Small intestine (tissue), 7 donors: ENCODE measurements at regions not wholly inside any gene's neighbourhood (a gene's known extent, or its start where the extent isn't known, plus 50 kb on each side); places are given as distances from the start of the nearest gene placed in this dataset.

ENCODE experiments used
- DNase-seq, 2 donors: peaks; one replicate each; pipeline versions ENCODE4 v3.0.0 to v3.0.0-alpha.2; 2013
- FAIRE-seq: peaks from 2 replicates; lab custom pipeline; 2012; peaks lifted over from hg19 to GRCh38; lab: Jason Lieb, UNC
- H3K27ac ChIP-seq, 3 donors: one replicate each; pipeline ENCODE4 v1.5.1; 2013; ENCODE audit warnings: low read length in 2 of 3, mild to moderate bottlenecking in 2 of 3, control low read depth in 1 of 3, inconsistent platforms in 1 of 3, low read depth in 1 of 3, moderate library complexity in 1 of 3
- H3K27me3 ChIP-seq, 3 donors: one replicate each; pipeline ENCODE4 v1.6.1; 2013; ENCODE audit warnings: low read length in 3 of 3, inconsistent platforms in 1 of 3; ENCODE audit not compliant: control insufficient read depth in 3 of 3, insufficient read depth in 3 of 3
- H3K36me3 ChIP-seq, 3 donors: one replicate each; pipeline ENCODE4 v1.6.1; 2013; ENCODE audit warnings: low read length in 3 of 3, inconsistent platforms in 1 of 3, low read depth in 1 of 3, mild to moderate bottlenecking in 1 of 3, moderate library complexity in 1 of 3; ENCODE audit not compliant: control insufficient read depth in 3 of 3, insufficient read depth in 2 of 3
- H3K4me1 ChIP-seq, 3 donors: one replicate each; pipeline ENCODE4 v1.6.1; 2013; ENCODE audit warnings: low read length in 2 of 3, inconsistent platforms in 1 of 3, low read depth in 1 of 3, mild to moderate bottlenecking in 1 of 3, moderate library complexity in 1 of 3; ENCODE audit not compliant: control insufficient read depth in 3 of 3, insufficient read depth in 2 of 3
- H3K4me3 ChIP-seq, 3 donors: one replicate each; pipeline ENCODE4 v1.5.1; 2013; ENCODE audit warnings: low read length in 3 of 3, control low read depth in 1 of 3, inconsistent platforms in 1 of 3, low read depth in 1 of 3, mild to moderate bottlenecking in 1 of 3, moderate library complexity in 1 of 3
- H3K9me3 ChIP-seq, 2 donors: one replicate each; pipeline ENCODE4 v1.6.1; 2013; ENCODE audit warnings: low read depth in 1 of 2, low read length in 1 of 2; ENCODE audit not compliant: control insufficient read depth in 2 of 2, insufficient read depth in 1 of 2
- WGBS, 3 donors: extraction: QIAGEN DNeasy Blood & Tissue Kit; methylation state at CpG; one replicate each; pipeline ENCODE4 v1.1.7; 2013; 5-methylcytosine and 5-hydroxymethylcytosine counted together
- donor health status: healthy with polysubstance abuse.
- donor health status: control.
- donor health status: control.
- donor health status: Bipolar disorder and iron deficiency.
- donor health status: healthy.

DNA sequence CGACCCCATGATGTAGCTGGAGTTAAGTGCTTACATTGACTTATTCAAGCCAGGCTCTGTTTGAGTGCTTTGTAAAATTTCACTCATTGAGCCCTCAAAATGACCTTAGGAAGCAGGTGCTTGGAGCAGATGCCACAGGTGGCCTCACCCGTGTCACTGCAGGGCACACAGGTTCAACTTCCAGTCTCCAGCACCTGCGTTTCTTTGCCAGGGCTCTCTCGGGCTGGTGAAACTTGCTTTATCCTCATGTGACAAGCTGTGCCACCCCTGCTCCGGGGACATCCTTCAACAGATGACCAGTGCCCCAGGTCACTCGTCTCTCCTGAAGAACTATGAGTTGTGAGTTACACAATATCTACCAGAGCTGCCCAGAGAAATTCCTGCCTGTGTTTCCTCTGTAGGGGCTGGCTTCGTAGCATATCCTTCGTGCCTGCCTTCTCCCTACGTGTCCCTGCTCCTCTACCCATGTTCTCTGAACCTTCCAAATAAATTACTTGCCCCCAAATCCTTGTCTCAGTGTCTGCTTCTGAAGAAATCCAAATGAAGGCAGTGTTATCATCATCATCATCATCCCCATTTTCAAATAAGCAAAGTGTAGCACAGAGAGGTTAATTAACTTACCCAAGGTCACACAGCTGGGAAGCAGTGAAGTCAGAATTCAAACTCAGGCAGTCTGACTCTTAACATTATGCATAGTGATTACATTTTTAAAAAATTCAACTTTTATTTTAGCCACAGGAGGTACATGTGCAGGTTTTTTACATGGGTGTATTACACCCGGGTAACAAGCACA is 352.5 kb downstream of the NPIPA8 start:
- Histone ChIP-seq H3K4me1 (no peaks in the 10 kb centered on the region), H3K9me3 (no peaks in the 10 kb centered on the region)
- FAIRE-seq, result no peak

DNA sequence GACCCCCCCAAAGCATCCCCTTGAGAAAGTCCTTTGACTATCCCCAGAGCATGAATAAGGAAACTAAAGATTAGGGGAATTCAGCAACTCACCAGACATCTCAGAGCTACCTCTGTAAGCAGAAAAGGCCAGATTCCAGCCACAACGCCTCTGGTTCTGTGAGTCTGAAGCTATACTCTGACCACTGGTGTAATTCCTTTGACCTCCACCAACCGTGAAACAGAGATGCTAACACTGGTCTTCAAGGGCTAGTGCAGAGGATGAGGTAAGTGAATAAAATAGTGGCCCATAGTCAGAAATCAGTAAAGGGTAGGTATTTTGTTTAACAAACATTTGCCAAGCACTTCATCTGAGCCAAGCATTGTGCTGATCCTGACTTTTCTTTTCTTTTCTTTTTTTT is 353.4 kb downstream of the NPIPA8 start:
- peaks cover 0 to 2% (median 0%) of the 10 kb centered on the region in 3 donors for H3K27me3 ChIP-seq
- H3K4me1 ChIP-seq, result no peaks in the 10 kb centered on the region
- H3K36me3 ChIP-seq, result no peaks in the 10 kb centered on the region
- no peaks in the 10 kb centered on the region for H3K9me3 ChIP-seq
- 56 to 67% (median 64%) methylated on average over 2 of the region's 2 CpGs for WGBS, 3 donors
- no peak overlapping the region for H3K27ac ChIP-seq
- DNase-seq (no peak), FAIRE-seq (no peak)
- H3K4me3 ChIP-seq, result no peak overlapping the region

More for the DNA sequence above, 352.5 kb downstream of the NPIPA8 start:
- WGBS, 3 donors, result 63 to 76% (median 68%) methylated on average over 10 of the region's 10 CpGs
- Histone ChIP-seq H3K36me3 (no peaks in the 10 kb centered on the region), H3K27ac (no peak overlapping the region), H3K4me3 (no peak overlapping the region), H3K27me3 (peaks cover 0 to 2% (median 0%) of the 10 kb centered on the region in 3 donors)
- no peak for DNase-seq

DNA sequence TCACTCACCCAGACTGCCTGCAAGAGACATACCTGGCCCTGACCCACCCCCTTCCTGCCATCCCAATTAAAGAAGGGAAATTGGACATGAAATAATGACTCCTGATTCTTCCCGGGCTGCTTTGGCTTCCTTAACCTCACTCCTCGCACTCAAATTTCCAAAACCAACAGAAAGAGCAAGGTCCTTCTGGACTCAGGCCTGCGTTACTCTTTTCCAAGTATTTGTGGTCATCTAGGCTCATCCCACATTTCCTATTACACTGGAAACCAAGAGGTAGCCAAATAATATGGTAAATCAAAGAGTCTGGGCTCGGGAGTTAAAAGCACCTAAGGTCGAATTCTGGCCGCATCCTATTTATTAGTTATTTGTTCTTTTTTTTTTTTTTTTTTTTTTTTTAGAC is 359.3 kb downstream of the NPIPA8 start:
- Histone ChIP-seq H3K36me3 (no peaks in the 10 kb centered on the region), H3K4me3 (no peak overlapping the region), H3K4me1 (no peaks in the 10 kb centered on the region), H3K9me3 (no peaks in the 10 kb centered on the region), H3K27ac (no peak overlapping the region), H3K27me3 (no peaks in the 10 kb centered on the region)
- FAIRE-seq, result no peak
- 85 to 90% (median 89%) methylated on average over 6 of the region's 6 CpGs for WGBS, 3 donors
- no peak for DNase-seq

DNA sequence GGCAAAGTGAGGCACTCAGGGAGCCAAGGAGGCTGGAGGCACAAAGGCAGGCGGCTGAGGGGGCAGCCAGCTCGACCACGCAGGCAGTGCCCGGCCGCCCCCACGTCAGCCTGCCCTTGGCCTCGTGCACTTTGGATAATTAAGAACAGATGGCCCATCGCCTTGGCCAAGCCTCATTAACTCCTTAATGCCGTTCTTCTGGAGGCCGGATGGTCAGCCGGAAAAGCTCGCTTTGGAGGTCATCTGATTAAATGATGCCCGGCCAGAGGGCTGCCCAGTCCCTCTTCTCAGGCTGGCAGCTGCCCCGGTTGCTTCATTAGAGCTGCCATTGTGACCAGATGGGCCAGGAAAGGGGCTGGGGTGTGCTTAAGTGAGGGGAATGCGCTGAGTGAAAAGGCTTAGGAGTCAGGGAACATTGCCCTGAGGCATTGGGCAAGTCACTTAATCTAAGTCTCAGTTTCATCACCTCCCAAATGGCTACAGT is 364.0 kb downstream of the NPIPA8 start:
- no peak overlapping the region for H3K27ac ChIP-seq
- FAIRE-seq (no peak), DNase-seq (no peak)
- H3K36me3 ChIP-seq, result no peaks in the 10 kb centered on the region
- no peaks in the 10 kb centered on the region for H3K4me1 ChIP-seq
- 63 to 69% (median 68%) methylated on average over 15 of the region's 15 CpGs for WGBS, 3 donors
- H3K4me3 ChIP-seq, result no peak overlapping the region
- no peaks in the 10 kb centered on the region for H3K27me3 ChIP-seq
- no peaks in the 10 kb centered on the region for H3K9me3 ChIP-seq

DNA sequence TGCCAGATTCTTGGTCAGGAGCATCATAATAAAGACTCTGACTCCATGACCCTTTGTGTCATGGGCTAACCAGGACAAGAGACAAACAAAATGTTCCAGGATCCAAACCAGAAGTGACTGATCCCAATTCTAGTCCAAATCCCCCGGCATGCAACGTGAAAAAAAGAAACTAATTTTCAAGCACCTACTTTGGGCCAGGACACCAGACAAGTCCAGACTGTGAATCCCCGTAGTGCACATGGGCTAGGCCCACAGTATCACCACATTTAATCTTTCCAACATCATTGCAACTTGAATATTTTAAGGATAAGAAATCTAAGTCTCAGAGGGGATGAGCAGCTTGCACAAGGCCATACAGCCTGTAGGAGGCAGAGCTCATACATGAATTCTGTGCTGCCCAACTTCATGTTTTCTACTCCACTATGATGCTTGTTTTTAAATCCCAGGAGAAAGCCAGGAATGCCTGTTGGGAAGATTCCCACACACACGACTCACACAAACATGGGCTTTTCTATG is 365.7 kb downstream of the NPIPA8 start:
- 61 to 75% (median 70%) methylated on average over 4 of the region's 4 CpGs for WGBS, 3 donors
- Histone ChIP-seq H3K9me3 (no peaks in the 10 kb centered on the region), H3K4me3 (no peak overlapping the region), H3K4me1 (no peaks in the 10 kb centered on the region), H3K27me3 (no peaks in the 10 kb centered on the region), H3K36me3 (no peaks in the 10 kb centered on the region), H3K27ac (no peak overlapping the region)
- no peak for FAIRE-seq
- no peak for DNase-seq

DNA sequence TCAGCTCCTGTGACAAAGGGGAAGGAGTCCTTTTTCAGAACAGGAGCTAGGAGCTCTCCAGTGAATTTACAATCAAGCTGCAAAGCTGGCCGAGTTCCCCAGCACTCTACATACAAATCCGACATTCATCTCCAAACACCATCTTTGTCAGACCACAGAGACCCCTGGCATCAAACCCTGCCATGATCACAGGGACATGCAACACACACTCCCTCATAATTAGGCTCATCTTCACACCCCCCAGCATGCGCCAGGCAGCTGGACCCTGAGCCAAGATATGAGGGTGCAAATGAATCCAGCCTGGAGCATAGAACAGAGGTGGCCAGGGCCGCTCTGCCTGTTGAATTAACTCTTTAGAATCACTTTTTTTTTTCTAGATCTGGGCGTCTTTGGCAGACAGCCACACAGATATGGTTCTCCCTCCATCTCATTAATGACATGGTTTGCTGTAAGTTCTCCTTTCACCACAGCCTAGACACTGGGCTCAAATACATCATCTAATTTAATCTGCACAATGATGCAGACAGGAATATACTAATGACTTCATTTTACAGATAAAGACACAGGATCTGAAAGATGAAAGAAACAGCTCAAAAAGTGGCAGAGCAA is 366.3 kb downstream of the NPIPA8 start:
- DNase-seq, result no peak
- no peak for FAIRE-seq
- H3K4me3 ChIP-seq, result no peak overlapping the region
- H3K27me3 ChIP-seq, result no peaks in the 10 kb centered on the region
- no peaks in the 10 kb centered on the region for H3K36me3 ChIP-seq
- H3K9me3 ChIP-seq, result no peaks in the 10 kb centered on the region
- WGBS, 3 donors, result 49 to 68% (median 64%) methylated on average over 5 of the region's 5 CpGs
- H3K4me1 ChIP-seq, result no peaks in the 10 kb centered on the region
- no peak overlapping the region for H3K27ac ChIP-seq

DNA sequence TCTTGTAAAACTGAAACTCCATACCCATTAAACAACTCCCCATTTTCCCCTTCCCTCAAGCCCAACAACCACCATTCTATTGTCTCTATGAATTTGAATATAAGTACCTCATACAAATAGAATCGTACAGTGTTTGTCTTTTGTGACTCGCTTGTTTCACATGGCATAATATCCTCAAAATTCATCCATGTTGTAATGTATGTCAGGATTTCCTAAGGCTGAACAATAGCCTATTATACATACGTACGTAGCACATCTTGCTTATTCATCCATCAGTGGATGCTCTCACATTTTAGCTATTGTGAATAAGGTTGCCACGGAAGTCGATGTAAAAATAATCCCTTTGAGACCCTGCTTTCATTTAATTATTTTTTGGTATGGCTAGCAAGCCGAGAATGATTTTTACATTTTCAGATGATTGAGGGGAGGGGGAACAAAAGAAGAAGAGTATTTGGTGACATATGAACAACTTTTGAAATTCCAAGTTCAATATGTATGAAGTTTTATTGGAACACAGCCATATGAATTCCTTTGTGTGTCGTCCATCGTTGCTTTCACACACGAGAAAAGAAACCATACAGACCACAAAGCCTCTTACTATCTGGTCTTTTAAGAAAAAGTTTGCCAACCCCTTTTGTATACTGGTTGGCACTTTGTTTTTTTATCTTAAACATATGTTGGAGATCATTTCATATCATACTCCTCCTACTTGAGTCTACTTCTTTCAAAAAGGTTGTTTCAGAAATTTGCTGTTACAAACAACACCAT is 371.2 kb downstream of the NPIPA8 start:
- H3K4me3 ChIP-seq, result no peak overlapping the region
- no peak overlapping the region for H3K27ac ChIP-seq
- FAIRE-seq, result no peak
- DNase-seq, result no peak
- H3K9me3 ChIP-seq, result no peaks in the 10 kb centered on the region
- peaks cover 0 to 2% (median 0%) of the 10 kb centered on the region in 3 donors for H3K27me3 ChIP-seq
- no peaks in the 10 kb centered on the region for H3K4me1 ChIP-seq
- WGBS, 3 donors, result 74 to 85% (median 82%) methylated on average over 10 of the region's 10 CpGs
- no peaks in the 10 kb centered on the region for H3K36me3 ChIP-seq

DNA sequence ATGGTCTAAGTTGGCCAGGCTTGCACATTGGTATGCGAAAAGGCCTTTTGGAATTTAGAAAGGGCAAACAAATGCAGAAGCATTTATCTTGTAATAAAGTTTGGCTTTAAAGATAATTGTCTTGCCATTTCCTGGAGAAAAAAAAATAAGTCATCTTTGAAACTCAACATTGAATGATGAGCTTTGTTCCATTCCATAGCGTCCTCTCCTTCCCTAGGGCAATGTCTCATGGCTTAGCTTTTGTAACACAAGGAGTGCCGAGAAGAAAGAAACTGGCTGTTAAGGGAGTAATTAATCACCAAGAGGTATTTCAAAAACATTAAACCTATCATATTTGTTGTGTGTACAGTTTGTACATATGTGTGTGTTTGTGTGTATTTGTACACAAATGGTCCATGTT is 372.3 kb downstream of the NPIPA8 start:
- 56 to 73% (median 67%) methylated on average over 3 of the region's 3 CpGs for whole genome bisulfite sequencing, 3 donors
- Histone ChIP-seq H3K36me3 (no peaks in the 10 kb centered on the region), H3K27me3 (peaks cover 0 to 2% (median 0%) of the 10 kb centered on the region in 3 donors), H3K27ac (no peak overlapping the region), H3K4me1 (no peaks in the 10 kb centered on the region), H3K4me3 (no peak overlapping the region), H3K9me3 (no peaks in the 10 kb centered on the region)
- DNase-seq (no peak), FAIRE-seq (no peak)
